HG03280 (cell line): ENCODE measurements at regions not wholly inside any gene's neighbourhood (a gene's known extent, or its start where the extent isn't known, plus 50 kb on each side); places are given as distances from the start of the nearest gene placed in this dataset.

Experiments used
- ATAC-seq: cut with Tn5 transposase; IDR thresholded peaks from one replicate; pipeline ENCODE4 v1.9.1; 2021; ENCODE audit warnings: mild to moderate bottlenecking, moderate library complexity; ENCODE audit not compliant: unreplicated experiment

- ATAC-seq, result no peak
Observed at GRCh38 chr10:84076540-84077195, 62.6 kb upstream of the GHITM start.

GRCh38 chr10:84077768-84078167 is 61.5 kb upstream of the GHITM start:
- no peak for ATAC-seq

- ATAC-seq, result no peak
Observed at GRCh38 chr10:84078771-84079170, 60.5 kb upstream of the GHITM start.

- no peak for ATAC-seq
Observed at GRCh38 chr10:84084342-84084741, 55.0 kb upstream of the GHITM start.

GRCh38 chr10:84087202-84087601 is 52.1 kb upstream of the GHITM start:
- ATAC-seq, result no peak

GRCh38 chr10:84088626-84089025 is 50.7 kb upstream of the GHITM start:
- ATAC-seq, result no peak

- no peak for ATAC-seq
Observed at GRCh38 chr10:84089162-84089561, 50.1 kb upstream of the GHITM start.
